HEK293 (cell line): ENCODE measurements at regions not wholly inside any gene's neighbourhood (a gene's known extent, or its start where the extent isn't known, plus 50 kb on each side); places are given as distances from the start of the nearest gene placed in this dataset.

ENCODE experiments used
- CTCF ChIP-seq: fragments of 450-650 bp; formaldehyde crosslinking; IDR thresholded peaks from 2 replicates; pipeline ENCODE4 v1.5.1; 2016; ENCODE audit warnings: missing biosample characterization, missing genetic modification characterization
- GFI1B ChIP-seq: fragments of 450-650 bp; formaldehyde crosslinking; IDR thresholded peaks from 2 replicates; pipeline ENCODE4 v1.5.1; 2016; ENCODE audit warnings: missing biosample characterization, missing genetic modification characterization
- KLF8 ChIP-seq: fragments of 450-650 bp; formaldehyde crosslinking; IDR thresholded peaks from 2 replicates; pipeline ENCODE4 v1.5.1; 2016; ENCODE audit warnings: missing biosample characterization, missing genetic modification characterization
- MEIS1 ChIP-seq: sonication (generic); formaldehyde crosslinking; IDR thresholded peaks from 2 replicates; pipeline ENCODE4 v1.8.1; 2022; ENCODE audit warnings: missing genetic modification reagents, mild to moderate bottlenecking, borderline replicate concordance
- REPIN1 ChIP-seq: fragments of 450-650 bp; formaldehyde crosslinking; IDR thresholded peaks from 2 replicates; pipeline ENCODE4 v1.5.1; 2017; ENCODE audit warnings: missing biosample characterization, missing genetic modification characterization, low read depth
- SP2 ChIP-seq: fragments of 450-650 bp; formaldehyde crosslinking; IDR thresholded peaks from 2 replicates; pipeline ENCODE4 v1.5.1; 2016; ENCODE audit warnings: missing biosample characterization, missing genetic modification characterization
- TCF7L2 ChIP-seq: IDR thresholded peaks from 2 replicates; pipeline ENCODE4 v1.6.1; 2011; ENCODE audit warnings: low read depth, mild to moderate bottlenecking, inconsistent platforms, low read length, moderate library complexity, borderline replicate concordance
- WT1 ChIP-seq: fragments of 450-650 bp; formaldehyde crosslinking; IDR thresholded peaks from 2 replicates; pipeline ENCODE4 v1.5.1; 2016; ENCODE audit warnings: missing biosample characterization, missing genetic modification characterization
- ZBTB7A ChIP-seq: fragments of 450-650 bp; formaldehyde crosslinking; IDR thresholded peaks from 2 replicates; pipeline ENCODE4 v1.5.1; 2016; ENCODE audit warnings: low read depth, missing biosample characterization, missing genetic modification characterization
- ZNF121 ChIP-seq: fragments of 450-650 bp; formaldehyde crosslinking; IDR thresholded peaks from 2 replicates; pipeline ENCODE4 v1.5.1; 2016; ENCODE audit warnings: missing biosample characterization, missing genetic modification characterization
- ZNF132 ChIP-seq: fragments of 450-650 bp; formaldehyde crosslinking; IDR thresholded peaks from 2 replicates; pipeline ENCODE4 v1.5.1; 2017; ENCODE audit warnings: missing biosample characterization, missing genetic modification characterization, borderline replicate concordance
- ZNF571 ChIP-seq: fragments of 450-650 bp; formaldehyde crosslinking; IDR thresholded peaks from 2 replicates; pipeline ENCODE4 v1.5.0; 2017; ENCODE audit warnings: missing biosample characterization, missing genetic modification characterization
- ZNF621 ChIP-seq: fragments of 450-650 bp; formaldehyde crosslinking; IDR thresholded peaks from 2 replicates; pipeline ENCODE4 v1.5.1; 2017; ENCODE audit warnings: missing biosample characterization, missing genetic modification characterization
- ZNF707 ChIP-seq: fragments of 450-650 bp; formaldehyde crosslinking; IDR thresholded peaks from 2 replicates; pipeline ENCODE4 v1.5.1; 2016; ENCODE audit warnings: missing biosample characterization, missing genetic modification characterization

DNA sequence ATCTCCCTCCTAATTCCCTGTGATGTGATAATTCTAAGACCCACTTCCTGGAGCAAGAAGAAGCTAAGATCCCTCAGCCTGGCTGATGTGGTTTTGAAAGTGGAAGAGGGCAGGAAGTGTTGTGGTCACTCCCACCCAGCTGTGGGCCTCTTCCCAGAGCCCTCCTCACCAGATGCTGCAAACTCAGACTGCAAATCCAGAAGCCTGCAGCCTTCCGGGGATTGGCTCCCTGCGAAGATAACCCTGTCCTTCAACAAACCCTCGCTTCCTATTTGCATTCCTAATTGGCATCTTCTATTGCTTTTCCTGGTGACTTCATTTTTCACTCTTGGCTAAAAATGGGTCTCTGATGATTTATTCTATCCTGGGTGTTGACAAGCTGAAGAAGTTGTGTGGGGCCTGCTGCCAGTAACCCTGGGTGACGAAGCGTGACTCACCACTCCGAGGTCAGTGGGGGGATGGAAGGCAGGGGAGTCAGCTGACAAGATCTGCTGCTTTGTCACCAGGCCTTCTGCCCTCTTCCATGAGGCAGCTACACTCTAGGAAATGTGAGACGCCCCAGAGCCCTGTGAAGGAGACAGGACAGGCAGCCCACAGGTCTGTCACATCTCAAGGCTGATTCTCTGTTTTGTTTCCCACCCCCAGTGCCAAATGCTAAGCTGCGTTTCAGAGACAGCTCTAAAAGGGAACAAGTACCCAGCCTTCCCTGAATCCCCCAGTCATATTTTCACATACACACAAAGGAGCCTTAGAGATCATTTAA is 99.7 kb upstream of the LIPC start:
- TF ChIP-seq CTCF (no peak), SP2 (tag by site-specific recombination) (peak; percentile 91), ZNF571 (no peak), REPIN1 (tag by site-specific recombination) (no peak), MEIS1 (CRISPR knock-in tag) (peak; percentile 90), WT1 (tag by site-specific recombination) (peak; percentile 85; the same call in 1 of the 2 replicates), ZNF707 (tag by site-specific recombination) (no peak), TCF7L2 (no peak), KLF8 (peak; percentile 89), ZNF132 (no peak), GFI1B (tag by site-specific recombination) (peak; percentile 39), ZNF121 (no peak), ZBTB7A (tag by site-specific recombination) (peak; percentile 72; the same call in 1 of the 2 replicates), ZNF621 (tag by site-specific recombination) (no peak)
